ENCODE measurements at regions not wholly inside any gene's neighbourhood (a gene's known extent, or its start where the extent isn't known, plus 50 kb on each side); places are given as distances from the start of the nearest gene placed in this dataset.

DNA sequence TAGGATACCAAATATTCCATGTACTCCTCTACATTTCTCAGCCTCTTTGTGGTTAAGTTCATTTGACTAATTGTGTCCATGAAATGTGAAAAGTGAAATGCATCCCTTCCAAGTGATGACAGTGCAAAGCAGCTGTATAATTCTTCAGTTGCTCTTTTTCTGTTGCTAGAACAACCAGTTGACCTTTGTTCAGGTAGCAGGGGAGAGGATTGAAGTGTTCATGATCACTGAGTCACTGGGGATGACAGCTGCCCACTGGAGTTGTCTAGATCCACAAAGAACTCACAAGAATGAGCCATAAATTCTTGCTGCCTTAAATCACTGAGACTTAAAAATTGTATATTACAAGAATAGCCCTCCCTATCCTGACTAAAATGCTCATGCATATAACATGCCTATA, 254.6 kb downstream of the EPHA7 start:
- peak; percentile 54 for DNase-seq (ENCODE audit: low read depth)
- no peak overlapping the region for H3K4me3 ChIP-seq (ENCODE audit: low read depth, low read length)
- TF ChIP-seq, protein P1, sequence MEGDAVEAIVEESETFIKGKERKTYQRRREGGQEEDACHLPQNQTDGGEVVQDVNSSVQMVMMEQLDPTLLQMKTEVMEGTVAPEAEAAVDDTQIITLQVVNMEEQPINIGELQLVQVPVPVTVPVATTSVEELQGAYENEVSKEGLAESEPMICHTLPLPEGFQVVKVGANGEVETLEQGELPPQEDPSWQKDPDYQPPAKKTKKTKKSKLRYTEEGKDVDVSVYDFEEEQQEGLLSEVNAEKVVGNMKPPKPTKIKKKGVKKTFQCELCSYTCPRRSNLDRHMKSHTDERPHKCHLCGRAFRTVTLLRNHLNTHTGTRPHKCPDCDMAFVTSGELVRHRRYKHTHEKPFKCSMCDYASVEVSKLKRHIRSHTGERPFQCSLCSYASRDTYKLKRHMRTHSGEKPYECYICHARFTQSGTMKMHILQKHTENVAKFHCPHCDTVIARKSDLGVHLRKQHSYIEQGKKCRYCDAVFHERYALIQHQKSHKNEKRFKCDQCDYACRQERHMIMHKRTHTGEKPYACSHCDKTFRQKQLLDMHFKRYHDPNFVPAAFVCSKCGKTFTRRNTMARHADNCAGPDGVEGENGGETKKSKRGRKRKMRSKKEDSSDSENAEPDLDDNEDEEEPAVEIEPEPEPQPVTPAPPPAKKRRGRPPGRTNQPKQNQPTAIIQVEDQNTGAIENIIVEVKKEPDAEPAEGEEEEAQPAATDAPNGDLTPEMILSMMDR (conservative IDR thresholded peaks at IDR 0.05; ENCODE audit: low read depth, low read length), result no peak

GRCh38 chr6:93163146-93163545, 256.2 kb downstream of the EPHA7 start:
- H3K4me3 ChIP-seq (ENCODE audit: low read depth, low read length), result no peak overlapping the region
- no peak for DNase-seq (ENCODE audit: low read depth)
- TF ChIP-seq, protein P1 (conservative IDR thresholded peaks at IDR 0.05; ENCODE audit: low read depth, low read length), result no peak

DNA sequence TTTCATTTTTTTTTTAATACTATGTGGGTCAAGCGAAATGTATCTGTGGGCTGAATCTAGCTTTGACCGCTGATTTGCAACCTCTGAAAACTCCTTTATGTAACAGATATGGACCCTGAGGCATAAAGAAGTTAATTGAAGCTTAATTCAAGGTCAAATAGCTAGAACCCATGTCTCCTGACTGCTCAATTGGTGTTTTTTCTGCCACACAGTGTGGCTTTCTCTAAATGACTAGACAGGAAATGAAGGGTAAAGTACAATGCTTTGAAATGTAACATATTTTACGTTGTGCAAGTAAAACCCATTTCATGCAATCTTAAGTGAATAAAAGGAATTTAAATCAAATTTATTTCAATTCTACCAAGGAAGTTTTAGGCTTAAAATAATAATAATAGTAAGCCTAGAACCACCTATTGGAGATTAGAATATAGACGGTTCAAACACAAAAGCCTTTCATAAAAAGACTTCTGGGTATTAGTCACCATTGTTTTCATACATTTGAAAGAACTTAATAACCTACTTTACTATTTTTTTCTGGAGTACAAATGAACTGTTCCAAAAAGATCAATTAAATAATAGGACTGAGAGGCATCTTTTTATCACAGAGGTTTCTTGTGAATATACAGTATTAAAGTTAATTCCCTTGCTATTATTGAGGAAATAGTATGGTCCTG, 279.8 kb downstream of the EPHA7 start:
- DNase-seq (ENCODE audit: low read depth), result no peak
- H3K4me3 ChIP-seq (ENCODE audit: low read depth, low read length), result no peak overlapping the region
- TF ChIP-seq, protein P1 (conservative IDR thresholded peaks at IDR 0.05; ENCODE audit: low read depth, low read length), result no peak

- DNase-seq (ENCODE audit: low read depth), result no peak
- H3K4me3 ChIP-seq (ENCODE audit: low read depth, low read length), result no peak overlapping the region
- TF ChIP-seq, protein P1 (conservative IDR thresholded peaks at IDR 0.05; ENCODE audit: low read depth, low read length), result no peak
Observed at GRCh38 chr6:93136111-93136510, 283.2 kb downstream of the EPHA7 start.

DNA sequence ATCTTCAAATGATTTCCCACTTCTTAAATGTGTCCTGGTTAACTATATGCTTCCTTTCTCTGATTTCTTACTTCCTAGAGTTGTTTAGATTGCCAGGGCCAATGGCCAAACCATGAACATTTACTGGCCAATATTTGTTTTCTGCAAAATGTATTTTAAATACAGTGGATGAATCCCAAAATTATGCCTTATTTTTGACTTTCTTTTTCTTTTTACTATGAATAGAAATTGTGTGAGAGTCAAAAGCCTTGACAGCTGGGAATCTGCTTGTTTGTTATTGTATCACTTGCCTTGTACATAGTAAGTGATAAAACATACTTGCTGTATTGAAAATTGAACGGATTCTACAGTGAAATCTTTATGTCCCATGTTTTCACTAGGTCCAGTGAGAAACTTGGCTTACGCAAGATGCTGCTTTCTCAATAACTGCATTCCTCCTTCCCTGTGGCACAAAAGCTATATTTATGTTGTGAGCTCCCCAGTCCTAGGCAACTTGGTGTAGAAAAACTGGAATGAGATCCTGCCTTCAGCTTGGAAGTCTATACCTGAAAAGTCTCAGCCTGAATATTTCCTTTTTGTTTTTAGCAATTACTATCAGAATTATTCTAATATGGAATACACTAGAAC, 295.2 kb downstream of the EPHA7 start:
- TF ChIP-seq, protein P1 (conservative IDR thresholded peaks at IDR 0.05; ENCODE audit: low read depth, low read length), result no peak
- no peak overlapping the region for H3K4me3 ChIP-seq (ENCODE audit: low read depth, low read length)
- DNase-seq (ENCODE audit: low read depth), result no peak

GRCh38 chr6:93123585-93123984, 295.8 kb downstream of the EPHA7 start:
- TF ChIP-seq, protein P1 (conservative IDR thresholded peaks at IDR 0.05; ENCODE audit: low read depth, low read length), result no peak
- DNase-seq (ENCODE audit: low read depth), result no peak
- no peak overlapping the region for H3K4me3 ChIP-seq (ENCODE audit: low read depth, low read length)

Data from epithelial cell of proximal tubule (primary cell).